ENCODE measurements at regions not wholly inside any gene's neighbourhood (a gene's known extent, or its start where the extent isn't known, plus 50 kb on each side); places are given as distances from the start of the nearest gene placed in this dataset.

DNA sequence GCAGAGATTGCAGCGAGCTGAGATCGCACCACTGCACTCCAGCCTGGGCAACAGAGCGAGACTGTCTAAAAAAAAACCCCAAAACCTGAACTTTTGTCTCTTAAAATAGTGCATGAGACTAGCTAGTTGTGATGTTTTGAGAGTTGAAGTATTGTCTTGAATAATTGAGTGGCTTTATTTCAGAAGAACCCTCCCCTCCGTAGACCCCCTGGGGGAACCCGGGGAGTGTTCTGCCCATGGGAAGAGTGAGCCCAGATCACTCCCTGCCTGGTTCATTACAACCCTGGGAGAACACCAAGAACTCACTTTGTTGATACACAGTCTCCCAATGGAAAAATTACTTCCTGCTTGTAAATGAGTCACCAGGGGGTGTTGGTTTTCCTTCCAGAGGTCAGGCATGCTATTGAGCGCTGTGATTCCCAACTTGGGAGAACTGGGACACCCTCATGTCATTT is 65.3 kb upstream of the SHISA3 start (continued):
- TF ChIP-seq, protein P1, sequence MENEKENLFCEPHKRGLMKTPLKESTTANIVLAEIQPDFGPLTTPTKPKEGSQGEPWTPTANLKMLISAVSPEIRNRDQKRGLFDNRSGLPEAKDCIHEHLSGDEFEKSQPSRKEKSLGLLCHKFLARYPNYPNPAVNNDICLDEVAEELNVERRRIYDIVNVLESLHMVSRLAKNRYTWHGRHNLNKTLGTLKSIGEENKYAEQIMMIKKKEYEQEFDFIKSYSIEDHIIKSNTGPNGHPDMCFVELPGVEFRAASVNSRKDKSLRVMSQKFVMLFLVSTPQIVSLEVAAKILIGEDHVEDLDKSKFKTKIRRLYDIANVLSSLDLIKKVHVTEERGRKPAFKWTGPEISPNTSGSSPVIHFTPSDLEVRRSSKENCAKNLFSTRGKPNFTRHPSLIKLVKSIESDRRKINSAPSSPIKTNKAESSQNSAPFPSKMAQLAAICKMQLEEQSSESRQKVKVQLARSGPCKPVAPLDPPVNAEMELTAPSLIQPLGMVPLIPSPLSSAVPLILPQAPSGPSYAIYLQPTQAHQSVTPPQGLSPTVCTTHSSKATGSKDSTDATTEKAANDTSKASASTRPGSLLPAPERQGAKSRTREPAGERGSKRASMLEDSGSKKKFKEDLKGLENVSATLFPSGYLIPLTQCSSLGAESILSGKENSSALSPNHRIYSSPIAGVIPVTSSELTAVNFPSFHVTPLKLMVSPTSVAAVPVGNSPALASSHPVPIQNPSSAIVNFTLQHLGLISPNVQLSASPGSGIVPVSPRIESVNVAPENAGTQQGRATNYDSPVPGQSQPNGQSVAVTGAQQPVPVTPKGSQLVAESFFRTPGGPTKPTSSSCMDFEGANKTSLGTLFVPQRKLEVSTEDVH (IDR thresholded peaks at IDR 0.05; ENCODE audit: low read depth, partially characterized antibody) = no peak
- TF ChIP-seq EED (IDR thresholded peaks at IDR 0.05; ENCODE audit: low read depth) (peak; percentile 79), EP300 (IDR thresholded peaks at IDR 0.05; ENCODE audit: borderline replicate concordance in 1 of 2, control insufficient read depth in 1 of 2, low read depth in 2 of 2, low read length in 2 of 2) (no peak), NR2F1 (conservative IDR thresholded peaks at IDR 0.05) (no peak), YY1 (IDR thresholded peaks at IDR 0.05; ENCODE audit: low read depth, low read length) (no peak), MTA2 (IDR thresholded peaks at IDR 0.05; ENCODE audit: low read depth) (no peak)

DNA sequence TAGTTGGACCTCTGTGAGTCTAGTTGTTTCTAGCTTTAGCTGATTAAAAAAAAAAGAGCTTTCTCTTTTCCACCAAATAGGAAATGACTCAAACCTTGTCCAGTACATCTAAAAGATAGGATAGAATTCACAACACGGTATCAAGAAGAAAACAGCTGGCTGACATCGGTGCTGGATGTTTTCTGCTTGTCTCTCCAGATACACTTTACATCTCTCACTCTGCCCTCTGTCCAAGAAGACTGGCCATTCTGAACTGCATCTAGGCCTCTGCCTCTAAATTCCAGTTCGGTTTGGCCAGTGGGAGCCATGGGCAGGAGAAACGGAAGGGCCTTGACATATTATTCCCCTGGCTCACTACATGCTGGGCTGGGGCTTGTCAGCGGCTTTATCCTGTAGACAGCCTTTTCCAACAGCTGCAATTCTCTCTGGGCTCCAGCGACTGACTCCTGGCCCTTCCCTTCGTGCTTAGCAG is 57.3 kb upstream of the SHISA3 start:
- H3K4me3 ChIP-seq = no peak overlapping the region
- WGBS (ENCODE audit: insufficient coverage, insufficient replicate concordance, low lambda C conversion rate, missing lambda C conversion rate) = 22% methylated on average over 7 of the region's 7 CpGs
- BruUV-seq (replicated peaks) = no TSS peak
- DNase-seq (ENCODE audit: low read depth, low spot score) (no peak), FAIRE-seq (no peak), ATAC-seq (no peak)
- no peaks in the 10 kb centered on the region; a peak in 1 of 4 replicates for H3K27me3 ChIP-seq (replicated peaks in 1 of 2; ENCODE audit: control insufficient read depth in 2 of 2, insufficient read depth in 2 of 2, low read length in 1 of 2)
- H2AFZ ChIP-seq (ENCODE audit: control insufficient read depth, low read depth, low read length) = peak overlapping the region; percentile 37
- RAD21 ChIA-PET (ENCODE audit: unreplicated experiment) = interaction anchor here (1.0 to 1.4 kb wide), 2 partner anchors 11 to 32 kb away, joined by 3 read pairs; no protein-coding TSS in a partner anchor
- POLR2A ChIA-PET = interaction anchor here (1.3 kb wide), 1 partner anchor 11 kb away, joined by 3 read pairs; no protein-coding TSS in a partner anchor
- H4K20me1 ChIP-seq (ENCODE audit: control insufficient read depth, insufficient read depth) = no peaks in the 10 kb centered on the region
- no peaks in the 10 kb centered on the region for H3K79me2 ChIP-seq (ENCODE audit: control insufficient read depth, insufficient read depth, low read length)
- CTCF ChIA-PET = interaction anchor here (0.9 to 1.4 kb wide), 4 partner anchors 9 to 180 kb away, joined by 3 to 6 read pairs (median 3); no protein-coding TSS in a partner anchor
- H3K4me2 ChIP-seq (ENCODE audit: control insufficient read depth, insufficient read depth) = no peak overlapping the region
- H3K9ac ChIP-seq (ENCODE audit: control insufficient read depth, insufficient read depth, low read length) = no peak overlapping the region; the same call in 1 of the 2 replicates
- SMC1A ChIA-PET (ENCODE audit: uncharacterized antibody, unreplicated experiment) = interaction anchor here (0.7 to 1.9 kb wide), 4 partner anchors 9 to 450 kb away, joined by 3 to 7 read pairs (median 4); no protein-coding TSS in a partner anchor
- no peak overlapping the region for H3K27ac ChIP-seq (ENCODE audit: control insufficient read depth, insufficient read depth)
- intact Hi-C loops (cut with micrococcal nuclease; ENCODE audit: unreplicated experiment) = loop anchor here (5.0 kb wide), 1 partner anchor 38 kb away; no protein-coding TSS in a partner anchor
- H3K4me1 ChIP-seq (ENCODE audit: control insufficient read depth, insufficient read depth, low read length) = peaks cover 14% of the 10 kb centered on the region
- H3K9me3 ChIP-seq (replicated peaks; ENCODE audit: control insufficient read depth, insufficient read depth, low read length) = no peaks in the 10 kb centered on the region
- no peaks in the 10 kb centered on the region for H3K36me3 ChIP-seq (ENCODE audit: control insufficient read depth in 2 of 2, insufficient read depth in 2 of 2, low read length in 1 of 2)
- in situ Hi-C loops (cut with MboI) = no loop called here
- TF ChIP-seq, protein P2, sequence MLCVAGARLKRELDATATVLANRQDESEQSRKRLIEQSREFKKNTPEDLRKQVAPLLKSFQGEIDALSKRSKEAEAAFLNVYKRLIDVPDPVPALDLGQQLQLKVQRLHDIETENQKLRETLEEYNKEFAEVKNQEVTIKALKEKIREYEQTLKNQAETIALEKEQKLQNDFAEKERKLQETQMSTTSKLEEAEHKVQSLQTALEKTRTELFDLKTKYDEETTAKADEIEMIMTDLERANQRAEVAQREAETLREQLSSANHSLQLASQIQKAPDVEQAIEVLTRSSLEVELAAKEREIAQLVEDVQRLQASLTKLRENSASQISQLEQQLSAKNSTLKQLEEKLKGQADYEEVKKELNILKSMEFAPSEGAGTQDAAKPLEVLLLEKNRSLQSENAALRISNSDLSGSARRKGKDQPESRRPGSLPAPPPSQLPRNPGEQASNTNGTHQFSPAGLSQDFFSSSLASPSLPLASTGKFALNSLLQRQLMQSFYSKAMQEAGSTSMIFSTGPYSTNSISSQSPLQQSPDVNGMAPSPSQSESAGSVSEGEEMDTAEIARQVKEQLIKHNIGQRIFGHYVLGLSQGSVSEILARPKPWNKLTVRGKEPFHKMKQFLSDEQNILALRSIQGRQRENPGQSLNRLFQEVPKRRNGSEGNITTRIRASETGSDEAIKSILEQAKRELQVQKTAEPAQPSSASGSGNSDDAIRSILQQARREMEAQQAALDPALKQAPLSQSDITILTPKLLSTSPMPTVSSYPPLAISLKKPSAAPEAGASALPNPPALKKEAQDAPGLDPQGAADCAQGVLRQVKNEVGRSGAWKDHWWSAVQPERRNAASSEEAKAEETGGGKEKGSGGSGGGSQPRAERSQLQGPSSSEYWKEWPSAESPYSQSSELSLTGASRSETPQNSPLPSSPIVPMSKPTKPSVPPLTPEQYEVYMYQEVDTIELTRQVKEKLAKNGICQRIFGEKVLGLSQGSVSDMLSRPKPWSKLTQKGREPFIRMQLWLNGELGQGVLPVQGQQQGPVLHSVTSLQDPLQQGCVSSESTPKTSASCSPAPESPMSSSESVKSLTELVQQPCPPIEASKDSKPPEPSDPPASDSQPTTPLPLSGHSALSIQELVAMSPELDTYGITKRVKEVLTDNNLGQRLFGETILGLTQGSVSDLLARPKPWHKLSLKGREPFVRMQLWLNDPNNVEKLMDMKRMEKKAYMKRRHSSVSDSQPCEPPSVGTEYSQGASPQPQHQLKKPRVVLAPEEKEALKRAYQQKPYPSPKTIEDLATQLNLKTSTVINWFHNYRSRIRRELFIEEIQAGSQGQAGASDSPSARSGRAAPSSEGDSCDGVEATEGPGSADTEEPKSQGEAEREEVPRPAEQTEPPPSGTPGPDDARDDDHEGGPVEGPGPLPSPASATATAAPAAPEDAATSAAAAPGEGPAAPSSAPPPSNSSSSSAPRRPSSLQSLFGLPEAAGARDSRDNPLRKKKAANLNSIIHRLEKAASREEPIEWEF (IDR thresholded peaks at IDR 0.05; ENCODE audit: insufficient replicate concordance, low read depth, low read length) = no peak
- TF ChIP-seq PAX8 (IDR thresholded peaks at IDR 0.05) (no peak), YY1 (IDR thresholded peaks at IDR 0.05; ENCODE audit: low read depth, low read length) (no peak), KLF5 (IDR thresholded peaks at IDR 0.05; ENCODE audit: partially characterized antibody) (no peak)
